PFSK-1 (cell line): ENCODE measurements at regions not wholly inside any gene's neighbourhood (a gene's known extent, or its start where the extent isn't known, plus 50 kb on each side); places are given as distances from the start of the nearest gene placed in this dataset.

Experiments
- SIN3A ChIP-seq: IDR thresholded peaks from 2 replicates; pipeline ENCODE4 v1.6.1; 2012; ENCODE audit warnings: mild to moderate bottlenecking, low read length, moderate library complexity, borderline replicate concordance; ENCODE audit not compliant: insufficient read depth
- TAF1 ChIP-seq: IDR thresholded peaks from 2 replicates; pipeline ENCODE4 v1.6.1; 2012; ENCODE audit warnings: low read length, control low read depth, borderline replicate concordance; ENCODE audit not compliant: insufficient read depth

GRCh38 chr11:122229078-122229477 is 113.1 kb upstream of the BLID start:
- TF ChIP-seq SIN3A, result no peak
- TF ChIP-seq TAF1, result no peak
